Gastroesophageal sphincter (tissue), 3 donors: ENCODE measurements at regions not wholly inside any gene's neighbourhood (a gene's known extent, or its start where the extent isn't known, plus 50 kb on each side); places are given as distances from the start of the nearest gene placed in this dataset.

Experiments used
- EP300 ChIP-seq: sonication (generic); formaldehyde crosslinking; IDR thresholded peaks from one replicate; pipeline ENCODE4 v1.6.1; 2017; ENCODE audit warnings: antibody characterized with exemption, mild to moderate bottlenecking
- POLR2A ChIP-seq, 2 donors: fragments of 450-650 bp; IDR thresholded peaks; one replicate each; pipeline ENCODE4 v1.6.1; 2017; ENCODE audit warnings: antibody characterized with exemption in 2 of 2, mild to moderate bottlenecking in 2 of 2, moderate library complexity in 1 of 2
- POLR2AphosphoS5 ChIP-seq: sonication (generic); formaldehyde crosslinking; IDR thresholded peaks from one replicate; pipeline ENCODE4 v1.6.1; 2017; ENCODE audit warnings: antibody characterized with exemption
- TF ChIP-seq, protein P1 (sequence below), 4 experiments: fragments of 200-600 bp in 2 of 4; fragments of 450-650 bp in 2 of 4; sonication (generic) in 1 of 4; IDR thresholded peaks; one replicate each; pipeline ENCODE4 v1.5.1; 2017 to 2019; ENCODE audit warnings: antibody characterized with exemption in 4 of 4, mild to moderate bottlenecking in 2 of 4, moderate library complexity in 2 of 4

DNA sequence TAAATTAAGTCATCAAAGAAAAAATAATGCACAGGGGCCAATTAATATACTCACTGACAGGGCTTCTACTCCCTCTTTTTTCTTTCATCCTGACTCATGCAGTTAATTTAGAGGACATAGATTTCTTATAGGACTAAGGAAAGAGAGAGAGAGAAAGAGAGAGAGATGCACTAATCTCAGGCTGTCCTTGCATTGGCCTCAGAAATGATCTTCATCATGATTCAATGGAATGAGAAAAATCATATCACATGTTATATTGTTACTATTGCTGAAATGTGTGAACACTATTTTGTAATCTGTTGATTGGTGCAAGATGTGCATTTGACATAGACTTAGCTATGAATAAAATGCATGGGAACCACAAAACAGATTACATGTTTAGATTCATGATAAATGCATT lies 608.3 kb upstream of the NUDT12 start:
- TF ChIP-seq, protein P1, sequence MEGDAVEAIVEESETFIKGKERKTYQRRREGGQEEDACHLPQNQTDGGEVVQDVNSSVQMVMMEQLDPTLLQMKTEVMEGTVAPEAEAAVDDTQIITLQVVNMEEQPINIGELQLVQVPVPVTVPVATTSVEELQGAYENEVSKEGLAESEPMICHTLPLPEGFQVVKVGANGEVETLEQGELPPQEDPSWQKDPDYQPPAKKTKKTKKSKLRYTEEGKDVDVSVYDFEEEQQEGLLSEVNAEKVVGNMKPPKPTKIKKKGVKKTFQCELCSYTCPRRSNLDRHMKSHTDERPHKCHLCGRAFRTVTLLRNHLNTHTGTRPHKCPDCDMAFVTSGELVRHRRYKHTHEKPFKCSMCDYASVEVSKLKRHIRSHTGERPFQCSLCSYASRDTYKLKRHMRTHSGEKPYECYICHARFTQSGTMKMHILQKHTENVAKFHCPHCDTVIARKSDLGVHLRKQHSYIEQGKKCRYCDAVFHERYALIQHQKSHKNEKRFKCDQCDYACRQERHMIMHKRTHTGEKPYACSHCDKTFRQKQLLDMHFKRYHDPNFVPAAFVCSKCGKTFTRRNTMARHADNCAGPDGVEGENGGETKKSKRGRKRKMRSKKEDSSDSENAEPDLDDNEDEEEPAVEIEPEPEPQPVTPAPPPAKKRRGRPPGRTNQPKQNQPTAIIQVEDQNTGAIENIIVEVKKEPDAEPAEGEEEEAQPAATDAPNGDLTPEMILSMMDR (IDR thresholded peaks at IDR 0.05) = no peak
- TF ChIP-seq POLR2AphosphoS5 = no peak
- no peak for TF ChIP-seq POLR2A (IDR thresholded peaks at IDR 0.05)
- TF ChIP-seq EP300 = no peak
